H54 (cell line): ENCODE measurements at regions not wholly inside any gene's neighbourhood (a gene's known extent, or its start where the extent isn't known, plus 50 kb on each side); places are given as distances from the start of the nearest gene placed in this dataset.
A peak's percentile ranks its signal among the peaks of the same experiment; 100 is the strongest.
"Not testable (repeated sequence)": the region's sequence is repeated elsewhere in the genome, so short reads cannot be mapped to it uniquely, and the experiment has no call there.

Source experiments
- DNase-seq: peaks from one replicate; pipeline ENCODE4 v3.0.0; 2011; ENCODE audit warnings: low spot score, mixed read lengths; ENCODE audit not compliant: insufficient read length
- FAIRE-seq: peaks from 3 replicates; lab custom pipeline; 2011; peaks lifted over from hg19 to GRCh38; lab: Jason Lieb, UNC
- POLR2A ChIP-seq: IDR thresholded peaks from 2 replicates; pipeline ENCODE4 v1.6.1; 2011; ENCODE audit warnings: low read depth, mild to moderate bottlenecking, low read length

- no peak for FAIRE-seq
- TF ChIP-seq POLR2A = no peak
- no peak for DNase-seq
Measured at GRCh38 chr1:194043984-194044755, 857.8 kb upstream of the B3GALT2 start.

GRCh38 chr1:194042736-194043135 is 856.3 kb upstream of the B3GALT2 start:
- TF ChIP-seq POLR2A = no peak
- DNase-seq (no peak), FAIRE-seq (no peak)

GRCh38 chr1:194040496-194040895 is 854.1 kb upstream of the B3GALT2 start:
- no peak for FAIRE-seq
- no peak for TF ChIP-seq POLR2A
- DNase-seq = no peak

GRCh38 chr1:194039578-194039977 is 853.2 kb upstream of the B3GALT2 start:
- no peak for DNase-seq
- FAIRE-seq = no peak
- no peak for TF ChIP-seq POLR2A

GRCh38 chr1:194033646-194034045 is 847.2 kb upstream of the B3GALT2 start:
- DNase-seq = no peak
- TF ChIP-seq POLR2A = no peak
- no peak for FAIRE-seq

GRCh38 chr1:194028002-194028401 is 841.6 kb upstream of the B3GALT2 start:
- DNase-seq (no peak), FAIRE-seq (no peak)
- TF ChIP-seq POLR2A = no peak

GRCh38 chr1:194026422-194026821 is 840.0 kb upstream of the B3GALT2 start:
- FAIRE-seq (no peak), DNase-seq (no peak)
- no peak for TF ChIP-seq POLR2A

GRCh38 chr1:194024659-194025058 is 838.2 kb upstream of the B3GALT2 start:
- no peak for TF ChIP-seq POLR2A
- DNase-seq (no peak), FAIRE-seq (peak; percentile 81)

- FAIRE-seq = no peak
- TF ChIP-seq POLR2A = no peak
Measured at GRCh38 chr1:194014014-194014413, 827.6 kb upstream of the B3GALT2 start.

GRCh38 chr1:194013561-194013960 is 827.1 kb upstream of the B3GALT2 start:
- no peak for DNase-seq
- FAIRE-seq = no peak
- no peak for TF ChIP-seq POLR2A

More at GRCh38 chr1:194014014-194014413, 827.6 kb upstream of the B3GALT2 start:
- no peak for DNase-seq

- DNase-seq = no peak
- FAIRE-seq = no peak
- no peak for TF ChIP-seq POLR2A
Measured at GRCh38 chr1:194004146-194004545, 817.7 kb upstream of the B3GALT2 start.

GRCh38 chr1:194001726-194002350 is 815.4 kb upstream of the B3GALT2 start:
- FAIRE-seq, DNase-seq: not testable (repeated sequence)

- TF ChIP-seq POLR2A = no peak
- FAIRE-seq (no peak), DNase-seq (no peak)
Measured at GRCh38 chr1:193988885-193989284, 802.5 kb upstream of the B3GALT2 start.

GRCh38 chr1:193979219-193979618 is 792.8 kb upstream of the B3GALT2 start:
- FAIRE-seq (no peak), DNase-seq (no peak)
- no peak for TF ChIP-seq POLR2A
